GM21367 (cell line): ENCODE measurements at regions not wholly inside any gene's neighbourhood (a gene's known extent, or its start where the extent isn't known, plus 50 kb on each side); places are given as distances from the start of the nearest gene placed in this dataset.

Source experiments
- ATAC-seq: cut with Tn5 transposase; IDR thresholded peaks from one replicate; pipeline ENCODE4 v1.9.1; 2021; ENCODE audit not compliant: unreplicated experiment

- no peak for ATAC-seq
Observed at GRCh38 chr18:73261243-73261642, 393.5 kb upstream of the NETO1 start.

GRCh38 chr18:73258375-73259087 lies 390.7 kb upstream of the NETO1 start:
- ATAC-seq, result no peak

- ATAC-seq, result no peak
Observed at GRCh38 chr18:73254564-73254963, 386.8 kb upstream of the NETO1 start.

GRCh38 chr18:73249030-73249429 lies 381.2 kb upstream of the NETO1 start:
- ATAC-seq, result no peak

GRCh38 chr18:73246763-73247162 lies 379.0 kb upstream of the NETO1 start:
- no peak for ATAC-seq

- no peak for ATAC-seq
Observed at GRCh38 chr18:73245345-73245744, 377.6 kb upstream of the NETO1 start.

GRCh38 chr18:73244401-73244800 lies 376.6 kb upstream of the NETO1 start:
- ATAC-seq, result no peak

GRCh38 chr18:73240899-73241298 lies 373.1 kb upstream of the NETO1 start:
- ATAC-seq, result no peak

- no peak for ATAC-seq
Observed at GRCh38 chr18:73235921-73236320, 368.1 kb upstream of the NETO1 start.

- ATAC-seq, result peak; percentile 81
Observed at GRCh38 chr18:73235491-73235890, 367.7 kb upstream of the NETO1 start.

GRCh38 chr18:73232933-73233332 lies 365.1 kb upstream of the NETO1 start:
- ATAC-seq, result peak; percentile 60

- ATAC-seq, result no peak
Observed at GRCh38 chr18:73220663-73221062, 352.9 kb upstream of the NETO1 start.

- no peak for ATAC-seq
Observed at GRCh38 chr18:73218293-73218692, 350.5 kb upstream of the NETO1 start.

GRCh38 chr18:73214970-73215369 lies 347.2 kb upstream of the NETO1 start:
- ATAC-seq, result no peak

- ATAC-seq, result no peak
Observed at GRCh38 chr18:73212442-73212841, 344.7 kb upstream of the NETO1 start.

GRCh38 chr18:73201940-73202339 lies 334.2 kb upstream of the NETO1 start:
- no peak for ATAC-seq

GRCh38 chr18:73199151-73199550 lies 331.4 kb upstream of the NETO1 start:
- no peak for ATAC-seq

- ATAC-seq, result no peak
Observed at GRCh38 chr18:73189718-73190117, 321.9 kb upstream of the NETO1 start.

- ATAC-seq, result no peak
Observed at GRCh38 chr18:73168236-73168635, 300.4 kb upstream of the NETO1 start.

- ATAC-seq, result no peak
Observed at GRCh38 chr18:73164430-73164829, 296.6 kb upstream of the NETO1 start.

GRCh38 chr18:73163236-73163635 lies 295.4 kb upstream of the NETO1 start:
- ATAC-seq, result no peak

GRCh38 chr18:73156117-73156516 lies 288.3 kb upstream of the NETO1 start:
- ATAC-seq, result no peak

- ATAC-seq, result no peak
Observed at GRCh38 chr18:73153271-73153670, 285.5 kb upstream of the NETO1 start.
